K562 (cell line): ENCODE measurements at regions not wholly inside any gene's neighbourhood (a gene's known extent, or its start where the extent isn't known, plus 50 kb on each side); places are given as distances from the start of the nearest gene placed in this dataset.

Experiments
- ATAC-seq: fragments of 200-7000 bp; cut with Tn5 transposase; 3 replicates; pipeline ENCODE4 v1.9.1; 2020; ENCODE audit warnings: moderate library complexity
- BruUV-seq: library from RNA; stranded (reverse); fragments of 400-500 nt; replicated peaks from 2 replicates; lab custom pipeline; 2021; lab: Mats Ljungman, UMichigan
- CTCF ChIA-PET: fragments of 300-600 bp; formaldehyde crosslinking; extraction: SDS; loops from one replicate; lab custom pipeline; 2021; ENCODE audit warnings: low intra/inter-chr PET ratio; lab: Yijun Ruan, JAX
- POLR2A ChIA-PET: fragments of 300-600, 350-650 bp; sonication (Branson Sonifier 250); formaldehyde crosslinking; extraction: SDS; loops from one replicate; lab custom pipeline; 2021; ENCODE audit warnings: antibody characterized with exemption, inconsistent platforms; lab: Yijun Ruan, JAX
- DNase-seq, 4 experiments: peaks; one replicate each; pipeline versions ENCODE4 v3.0.0 to v3.0.0-alpha.2; 2011 to 2018; ENCODE audit warnings: low spot score in 3 of 4, mixed read lengths in 3 of 4; ENCODE audit errors: extremely low read depth in 1 of 4
- FAIRE-seq: peaks from 2 replicates; lab custom pipeline; 2011; peaks lifted over from hg19 to GRCh38; lab: Jason Lieb, UNC
- H2AFZ ChIP-seq: 2 replicates; pipeline ENCODE4 v1.6.0; 2011; ENCODE audit warnings: low read depth, low read length, control low read depth, inconsistent platforms
- H3K27ac ChIP-seq: fragments of 200-600 bp; 3 replicates; pipeline ENCODE4 v1.8.0; 2011; ENCODE audit warnings: low read depth, mild to moderate bottlenecking, control low read depth, inconsistent platforms, low read length, moderate library complexity, mixed read lengths; ENCODE audit errors: extremely low read depth
- H3K27me3 ChIP-seq, 2 experiments: fragments of 300-600 bp in 1 of 2; 2 replicates in 1 of 2; 3 replicates in 1 of 2; pipeline versions ENCODE4 v1.6.0 to v1.8.0; 2011; ENCODE audit warnings: inconsistent platforms in 2 of 2, low read length in 2 of 2, mild to moderate bottlenecking in 1 of 2, mixed read lengths in 1 of 2, moderate library complexity in 1 of 2; ENCODE audit not compliant: control insufficient read depth in 2 of 2, insufficient read depth in 2 of 2
- H3K36me3 ChIP-seq: fragments of 300-600 bp; 3 replicates; pipeline ENCODE4 v1.8.0; 2011; ENCODE audit warnings: mild to moderate bottlenecking, low read length, inconsistent platforms; ENCODE audit not compliant: control insufficient read depth, insufficient read depth
- H3K4me1 ChIP-seq, 2 experiments: fragments of 200-600 bp in 1 of 2; replicated peaks in 1 of 2; 2 replicates in 1 of 2; 3 replicates in 1 of 2; pipeline versions ENCODE4 v1.5.1 to v1.8.0; 2011; ENCODE audit warnings: inconsistent platforms in 2 of 2, low read length in 2 of 2, mild to moderate bottlenecking in 1 of 2, mixed read lengths in 1 of 2, moderate library complexity in 1 of 2; ENCODE audit not compliant: control insufficient read depth in 2 of 2, insufficient read depth in 2 of 2
- H3K4me2 ChIP-seq: 2 replicates; pipeline ENCODE4 v1.6.1; 2011; ENCODE audit warnings: low read length, control low read depth, inconsistent platforms, mixed read lengths; ENCODE audit not compliant: insufficient read depth
- H3K4me3 ChIP-seq: fragments of 200-600 bp; sonication (generic), shearing (Covaris generic); 2 replicates; pipeline ENCODE4 v1.5.1; 2016; ENCODE audit warnings: control low read depth, inconsistent platforms
- H3K79me2 ChIP-seq: fragments of 200-600 bp; 3 replicates; pipeline ENCODE4 v1.8.0; 2011; ENCODE audit warnings: low read length, inconsistent platforms; ENCODE audit not compliant: control insufficient read depth, insufficient read depth
- H3K9ac ChIP-seq, 2 experiments: 2 replicates each; pipeline versions ENCODE4 v1.6.0 to v1.6.1; 2011; ENCODE audit warnings: low read depth in 2 of 2, low read length in 2 of 2, control low read depth in 1 of 2, inconsistent platforms in 1 of 2, mild to moderate bottlenecking in 1 of 2, mixed read lengths in 1 of 2; ENCODE audit not compliant: insufficient read depth in 1 of 2
- H3K9me1 ChIP-seq: one replicate; pipeline ENCODE4 v1.6.0; 2011; ENCODE audit warnings: inconsistent platforms, mild to moderate bottlenecking, low read length, moderate library complexity; ENCODE audit not compliant: control insufficient read depth, insufficient read depth
- H3K9me3 ChIP-seq: replicated peaks from 2 replicates; pipeline ENCODE4 v1.5.1; 2011; ENCODE audit warnings: low read depth, low read length, inconsistent platforms; ENCODE audit not compliant: control insufficient read depth, insufficient read depth
- H4K20me1 ChIP-seq: replicated peaks from 2 replicates; pipeline ENCODE4 v1.6.1; 2011; ENCODE audit warnings: low read length, inconsistent platforms, mixed read lengths; ENCODE audit not compliant: control insufficient read depth, insufficient read depth
- BDP1 ChIP-seq: IDR thresholded peaks from 3 replicates; pipeline ENCODE4 v1.6.1; 2011; ENCODE audit not compliant: insufficient read length, insufficient read depth
- BHLHE40 ChIP-seq: IDR thresholded peaks from 2 replicates; pipeline ENCODE4 v1.6.1; 2011; ENCODE audit warnings: low read length, improper control_type of control experiment
- CBX2 ChIP-seq: fragments of 200-600 bp; sonication (generic); IDR thresholded peaks from one replicate; pipeline ENCODE4 v1.6.1; 2012; ENCODE audit warnings: mild to moderate bottlenecking, low read length, inconsistent platforms; ENCODE audit not compliant: insufficient read depth, poor library complexity, severe bottlenecking
- CEBPB ChIP-seq: fragments of 450-650 bp; IDR thresholded peaks from 2 replicates; pipeline ENCODE4 v1.6.1; 2016; ENCODE audit warnings: missing genetic modification characterization, missing compliant biosample characterization
- CREB3 ChIP-seq: fragments of 450-650 bp; conservative IDR thresholded peaks from 2 replicates; pipeline ENCODE4 v1.6.1; 2016; ENCODE audit warnings: missing genetic modification characterization, low read depth, mild to moderate bottlenecking, missing compliant biosample characterization, moderate library complexity
- GABPB2 ChIP-seq: fragments of 250-450 bp; sonication (Bioruptor Pico); conservative IDR thresholded peaks from 2 replicates; pipeline ENCODE4 v1.5.1; 2021; ENCODE audit warnings: mild to moderate bottlenecking
- GATAD2A ChIP-seq: fragments of 450-650 bp; IDR thresholded peaks from 2 replicates; pipeline ENCODE4 v1.6.1; 2017
- LEF1 ChIP-seq: fragments of 450-650 bp; IDR thresholded peaks from 2 replicates; pipeline ENCODE4 v1.6.1; 2016; ENCODE audit warnings: mild to moderate bottlenecking
- NCOA6 ChIP-seq: fragments of 450-650 bp; IDR thresholded peaks from 2 replicates; pipeline ENCODE4 v1.6.1; 2017; ENCODE audit warnings: mild to moderate bottlenecking
- NEUROD1 ChIP-seq: fragments of 150-350 bp; IDR thresholded peaks from 2 replicates; pipeline ENCODE4 v1.6.1; 2014; ENCODE audit warnings: borderline replicate concordance, low read length, low read depth; ENCODE audit not compliant: partially characterized antibody
- PHF8 ChIP-seq: fragments of 200-600 bp; sonication (generic); IDR thresholded peaks from 2 replicates; pipeline ENCODE4 v1.6.1; 2012; ENCODE audit warnings: mixed run types, mild to moderate bottlenecking, inconsistent platforms, low read length, moderate library complexity, borderline replicate concordance
- RFX7 ChIP-seq: fragments of 250-450 bp; sonication (Bioruptor Pico); IDR thresholded peaks from 2 replicates; pipeline ENCODE4 v1.5.1; 2021; ENCODE audit warnings: mild to moderate bottlenecking
- SPI1 ChIP-seq: IDR thresholded peaks from 2 replicates; pipeline ENCODE4 v1.6.1; 2011; ENCODE audit warnings: low read depth, low read length, control low read depth, borderline replicate concordance
- U2AF1 ChIP-seq: fragments of 200-400 bp; formaldehyde crosslinking; optimal IDR thresholded peaks from 2 replicates; pipeline ENCODE3; 2017; ENCODE audit warnings: mild to moderate bottlenecking, low read depth, low read length, moderate library complexity
- ZNF134 ChIP-seq: fragments of 250-450 bp; sonication (Bioruptor Pico); conservative IDR thresholded peaks from 2 replicates; pipeline ENCODE4 v1.4.0; 2020
- ZNF282 ChIP-seq: sonication (generic); formaldehyde crosslinking; IDR thresholded peaks from 2 replicates; pipeline ENCODE4 v1.8.1; 2023; ENCODE audit warnings: missing genetic modification reagents
- ZNF76 ChIP-seq: fragments of 250-450 bp; sonication (Bioruptor Pico); IDR thresholded peaks from 2 replicates; pipeline ENCODE4 v1.4.0; 2020; ENCODE audit warnings: mild to moderate bottlenecking, moderate library complexity, borderline replicate concordance
- ZNF780A ChIP-seq: fragments of 250-450 bp; sonication (Bioruptor Pico); IDR thresholded peaks from 2 replicates; pipeline ENCODE4 v1.5.0; 2021; ENCODE audit warnings: mild to moderate bottlenecking
- WGBS: fragments of 100-300 bp; shearing (Covaris generic); methylation state at CpG from one replicate; pipeline ENCODE4 v1.1.6; 2016; ENCODE audit warnings: low coverage, mixed read lengths; ENCODE audit not compliant: insufficient coverage; ENCODE audit errors: missing lambda C conversion rate; 5-methylcytosine and 5-hydroxymethylcytosine counted together
- in situ Hi-C: fragments of 300-500 bp; cut with MboI; formaldehyde crosslinking; loops from 4 replicates; pipeline ENCODE4 v1.15.0; 2018; ENCODE audit warnings: inconsistent platforms, mixed read lengths
- intact Hi-C: fragments of 100-400 bp; cut with micrococcal nuclease; formaldehyde crosslinking; loops from 2 replicates; pipeline ENCODE4 v1.14.2; 2022
- TF ChIP-seq, protein P1 (sequence below): conservative IDR thresholded peaks from 2 replicates; pipeline ENCODE4 v1.6.1; 2011; ENCODE audit warnings: low read depth, mild to moderate bottlenecking, low read length; ENCODE audit not compliant: control insufficient read depth

DNA sequence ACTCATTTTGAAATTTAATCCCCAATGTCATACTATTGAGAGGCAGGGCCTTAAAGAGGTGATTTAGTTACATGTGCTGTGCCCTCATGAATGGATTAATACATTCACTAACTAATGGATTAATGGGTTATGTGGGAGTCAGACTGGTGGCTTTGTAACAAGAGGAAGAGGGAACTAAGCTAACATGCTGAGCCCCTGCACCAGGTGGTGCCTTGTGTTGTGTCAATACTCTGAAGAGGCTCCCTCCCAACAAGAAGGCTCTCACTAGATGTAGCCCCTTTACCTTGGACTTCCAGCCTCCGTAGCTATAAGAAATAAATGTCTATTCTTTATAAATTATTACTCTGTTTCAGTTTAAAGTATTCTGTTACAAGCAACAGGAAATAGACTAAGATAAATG is 411.9 kb upstream of the EMCN start:
- no peaks in the 10 kb centered on the region for H4K20me1 ChIP-seq
- no peaks in the 10 kb centered on the region for H3K79me2 ChIP-seq
- no peak overlapping the region for H2AFZ ChIP-seq
- in situ Hi-C loops (no loop called here), intact Hi-C loops (no loop called here)
- TF ChIP-seq NCOA6 (no peak), CBX2 (no peak), CREB3 (no peak), SPI1 (no peak), GABPB2 (CRISPR knock-in tag) (no peak), NEUROD1 (no peak), CEBPB (tag) (no peak), ZNF780A (no peak), BHLHE40 (no peak), BDP1 (no peak), GATAD2A (no peak), PHF8 (no peak), ZNF282 (CRISPR knock-in tag) (no peak), ZNF134 (CRISPR knock-in tag) (no peak), RFX7 (CRISPR knock-in tag) (no peak), LEF1 (no peak), U2AF1 (no peak), ZNF76 (CRISPR knock-in tag) (no peak)
- TF ChIP-seq, protein P1, sequence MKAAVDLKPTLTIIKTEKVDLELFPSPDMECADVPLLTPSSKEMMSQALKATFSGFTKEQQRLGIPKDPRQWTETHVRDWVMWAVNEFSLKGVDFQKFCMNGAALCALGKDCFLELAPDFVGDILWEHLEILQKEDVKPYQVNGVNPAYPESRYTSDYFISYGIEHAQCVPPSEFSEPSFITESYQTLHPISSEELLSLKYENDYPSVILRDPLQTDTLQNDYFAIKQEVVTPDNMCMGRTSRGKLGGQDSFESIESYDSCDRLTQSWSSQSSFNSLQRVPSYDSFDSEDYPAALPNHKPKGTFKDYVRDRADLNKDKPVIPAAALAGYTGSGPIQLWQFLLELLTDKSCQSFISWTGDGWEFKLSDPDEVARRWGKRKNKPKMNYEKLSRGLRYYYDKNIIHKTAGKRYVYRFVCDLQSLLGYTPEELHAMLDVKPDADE = no peak
- no peaks in the 10 kb centered on the region for H3K4me1 ChIP-seq
- ATAC-seq = no peak
- FAIRE-seq = no peak
- ChIA-PET CTCF (no interaction called here), POLR2A (no interaction called here)
- no peak overlapping the region for H3K9ac ChIP-seq
- no peak for DNase-seq
- H3K27me3 ChIP-seq = no peaks in the 10 kb centered on the region
- no peak overlapping the region for H3K27ac ChIP-seq
- no peak overlapping the region for H3K4me2 ChIP-seq
- H3K36me3 ChIP-seq = no peaks in the 10 kb centered on the region
- BruUV-seq = no TSS peak
- H3K9me3 ChIP-seq = no peaks in the 10 kb centered on the region; the same call in 1 of the 2 replicates
- 0% methylated on average over 1 of the region's 1 CpG for WGBS
- H3K9me1 ChIP-seq = no peaks in the 10 kb centered on the region
- no peak overlapping the region for H3K4me3 ChIP-seq
